Osteoblast (primary cell): ENCODE measurements at regions not wholly inside any gene's neighbourhood (a gene's known extent, or its start where the extent isn't known, plus 50 kb on each side); places are given as distances from the start of the nearest gene placed in this dataset.

Experiments used
- DNase-seq: peaks from one replicate; pipeline ENCODE4 v3.0.0; 2011; ENCODE audit warnings: low spot score, mixed read lengths; ENCODE audit not compliant: insufficient read length; ENCODE audit errors: missing footprints
- H2AFZ ChIP-seq: 2 replicates; pipeline ENCODE4 v1.6.0; 2011; ENCODE audit warnings: mild to moderate bottlenecking, low read length
- H3K27ac ChIP-seq: 2 replicates; pipeline ENCODE4 v1.5.1; 2011; ENCODE audit warnings: mild to moderate bottlenecking, low read depth, low read length, moderate library complexity
- H3K27me3 ChIP-seq: 2 replicates; pipeline ENCODE4 v1.6.0; 2012; ENCODE audit warnings: mild to moderate bottlenecking, control low read depth, inconsistent platforms, low read length, moderate library complexity; ENCODE audit not compliant: insufficient read depth
- H3K36me3 ChIP-seq: 2 replicates; pipeline ENCODE4 v1.5.1; 2011; ENCODE audit warnings: mild to moderate bottlenecking, low read length, control low read depth, moderate library complexity; ENCODE audit not compliant: insufficient read depth
- H3K4me1 ChIP-seq: 2 replicates; pipeline ENCODE4 v1.5.1; 2011; ENCODE audit warnings: mild to moderate bottlenecking, low read length, control low read depth, moderate library complexity; ENCODE audit not compliant: insufficient read depth
- H3K4me2 ChIP-seq: 2 replicates; pipeline ENCODE4 v1.6.0; 2011; ENCODE audit warnings: mild to moderate bottlenecking, low read length; ENCODE audit not compliant: insufficient read depth
- H3K4me3 ChIP-seq: fragments of 200-600 bp; sonication (generic); 3 replicates; pipeline ENCODE4 v1.5.1; 2012; ENCODE audit warnings: mild to moderate bottlenecking, low read length, inconsistent platforms; ENCODE audit not compliant: insufficient read depth
- H3K79me2 ChIP-seq: 2 replicates; pipeline ENCODE4 v1.6.0; 2012; ENCODE audit warnings: mild to moderate bottlenecking, low read length, control low read depth, inconsistent platforms; ENCODE audit not compliant: insufficient read depth
- H3K9me3 ChIP-seq: 2 replicates; pipeline ENCODE4 v1.5.1; 2011; ENCODE audit warnings: low read depth, low read length, control low read depth
- H4K20me1 ChIP-seq: 2 replicates; pipeline ENCODE4 v1.6.0; 2012; ENCODE audit warnings: mild to moderate bottlenecking, low read length, control low read depth; ENCODE audit not compliant: insufficient read depth
- TF ChIP-seq, protein P1 (sequence below): IDR thresholded peaks from 2 replicates; pipeline ENCODE4 v1.5.1; 2011; ENCODE audit warnings: mild to moderate bottlenecking, low read depth, low read length, moderate library complexity; ENCODE audit errors: extremely low read depth

DNA sequence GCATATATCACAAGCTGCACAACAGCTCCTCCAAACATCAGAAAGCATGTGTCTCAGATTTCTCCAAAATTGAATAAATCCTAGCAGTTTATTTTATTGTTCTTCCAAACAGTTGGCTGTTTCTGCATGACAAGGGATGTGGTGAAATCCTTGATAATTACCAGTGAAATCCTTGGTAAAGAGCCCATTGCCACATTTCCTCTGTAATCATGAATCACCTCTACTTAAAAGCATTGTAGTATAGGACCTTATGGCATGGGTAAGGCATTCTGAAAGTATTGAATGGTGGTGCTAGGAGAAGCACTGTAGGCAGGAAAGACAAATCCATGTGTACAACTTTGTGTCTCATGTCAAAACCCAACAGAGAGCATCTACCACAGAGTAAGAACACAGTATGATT is 135.8 kb upstream of the NDST3 start:
- no peaks in the 10 kb centered on the region for H3K36me3 ChIP-seq
- H3K27ac ChIP-seq: no peak overlapping the region
- H3K4me3 ChIP-seq: no peak overlapping the region
- no peak overlapping the region for H3K4me2 ChIP-seq
- H3K4me1 ChIP-seq: no peaks in the 10 kb centered on the region
- no peaks in the 10 kb centered on the region for H3K9me3 ChIP-seq
- TF ChIP-seq, protein P1, sequence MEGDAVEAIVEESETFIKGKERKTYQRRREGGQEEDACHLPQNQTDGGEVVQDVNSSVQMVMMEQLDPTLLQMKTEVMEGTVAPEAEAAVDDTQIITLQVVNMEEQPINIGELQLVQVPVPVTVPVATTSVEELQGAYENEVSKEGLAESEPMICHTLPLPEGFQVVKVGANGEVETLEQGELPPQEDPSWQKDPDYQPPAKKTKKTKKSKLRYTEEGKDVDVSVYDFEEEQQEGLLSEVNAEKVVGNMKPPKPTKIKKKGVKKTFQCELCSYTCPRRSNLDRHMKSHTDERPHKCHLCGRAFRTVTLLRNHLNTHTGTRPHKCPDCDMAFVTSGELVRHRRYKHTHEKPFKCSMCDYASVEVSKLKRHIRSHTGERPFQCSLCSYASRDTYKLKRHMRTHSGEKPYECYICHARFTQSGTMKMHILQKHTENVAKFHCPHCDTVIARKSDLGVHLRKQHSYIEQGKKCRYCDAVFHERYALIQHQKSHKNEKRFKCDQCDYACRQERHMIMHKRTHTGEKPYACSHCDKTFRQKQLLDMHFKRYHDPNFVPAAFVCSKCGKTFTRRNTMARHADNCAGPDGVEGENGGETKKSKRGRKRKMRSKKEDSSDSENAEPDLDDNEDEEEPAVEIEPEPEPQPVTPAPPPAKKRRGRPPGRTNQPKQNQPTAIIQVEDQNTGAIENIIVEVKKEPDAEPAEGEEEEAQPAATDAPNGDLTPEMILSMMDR: no peak
- no peak overlapping the region for H2AFZ ChIP-seq
- H4K20me1 ChIP-seq: no peaks in the 10 kb centered on the region
- no peaks in the 10 kb centered on the region for H3K79me2 ChIP-seq
- no peak for DNase-seq
- H3K27me3 ChIP-seq: no peaks in the 10 kb centered on the region

DNA sequence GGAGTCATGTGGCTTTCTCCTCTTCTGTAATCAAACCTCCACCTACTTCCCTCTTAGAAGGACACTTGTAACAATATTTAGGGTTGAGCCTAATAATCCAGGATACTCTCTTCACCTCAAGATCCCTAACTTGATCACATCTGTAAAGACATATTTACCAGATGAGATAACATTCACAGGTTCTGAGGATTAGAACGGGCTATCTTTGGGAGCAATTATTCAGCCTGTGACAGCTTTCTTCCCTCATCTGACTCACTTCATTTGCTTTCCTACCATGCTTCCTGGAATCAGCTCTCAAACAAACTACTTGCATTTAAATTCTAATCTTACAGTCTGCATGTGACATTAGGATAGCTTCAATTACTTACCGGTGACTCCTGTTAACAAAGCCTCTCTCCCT is 133.5 kb upstream of the NDST3 start:
- Histone ChIP-seq H3K27ac (no peak overlapping the region), H3K4me3 (no peak overlapping the region), H3K4me1 (no peaks in the 10 kb centered on the region), H3K9me3 (no peaks in the 10 kb centered on the region), H4K20me1 (no peaks in the 10 kb centered on the region), H3K36me3 (no peaks in the 10 kb centered on the region), H3K27me3 (no peaks in the 10 kb centered on the region), H3K4me2 (no peak overlapping the region), H3K79me2 (no peaks in the 10 kb centered on the region), H2AFZ (no peak overlapping the region)
- DNase-seq: no peak
- TF ChIP-seq, protein P1: no peak

- H3K4me2 ChIP-seq: no peak overlapping the region
- H3K9me3 ChIP-seq: no peaks in the 10 kb centered on the region
- no peaks in the 10 kb centered on the region for H3K36me3 ChIP-seq
- no peak for DNase-seq
- no peaks in the 10 kb centered on the region for H4K20me1 ChIP-seq
- no peaks in the 10 kb centered on the region for H3K4me1 ChIP-seq
- H3K27me3 ChIP-seq: no peaks in the 10 kb centered on the region
- TF ChIP-seq, protein P1: no peak
- no peak overlapping the region for H2AFZ ChIP-seq
- no peaks in the 10 kb centered on the region for H3K79me2 ChIP-seq
- H3K27ac ChIP-seq: no peak overlapping the region
- no peak overlapping the region for H3K4me3 ChIP-seq
Observed at GRCh38 chr4:117907646-117908045, 126.6 kb upstream of the NDST3 start.

- no peak for DNase-seq
- TF ChIP-seq, protein P1: no peak
- Histone ChIP-seq H3K4me3 (no peak overlapping the region), H3K9me3 (no peaks in the 10 kb centered on the region), H4K20me1 (no peaks in the 10 kb centered on the region), H3K27ac (no peak overlapping the region), H3K4me2 (no peak overlapping the region), H3K27me3 (no peaks in the 10 kb centered on the region), H3K79me2 (no peaks in the 10 kb centered on the region), H3K4me1 (no peaks in the 10 kb centered on the region), H3K36me3 (no peaks in the 10 kb centered on the region), H2AFZ (no peak overlapping the region)
Observed at GRCh38 chr4:117908306-117909207, 125.7 kb upstream of the NDST3 start.
